HG03342 (cell line): ENCODE measurements at regions not wholly inside any gene's neighbourhood (a gene's known extent, or its start where the extent isn't known, plus 50 kb on each side); places are given as distances from the start of the nearest gene placed in this dataset.
"Not testable (repeated sequence)": the region's sequence is repeated elsewhere in the genome, so short reads cannot be mapped to it uniquely, and the experiment has no call there.

ENCODE experiments used
- ATAC-seq: cut with Tn5 transposase; IDR thresholded peaks from one replicate; pipeline ENCODE4 v1.9.1; 2021; ENCODE audit warnings: mild to moderate bottlenecking, moderate library complexity; ENCODE audit not compliant: unreplicated experiment

DNA sequence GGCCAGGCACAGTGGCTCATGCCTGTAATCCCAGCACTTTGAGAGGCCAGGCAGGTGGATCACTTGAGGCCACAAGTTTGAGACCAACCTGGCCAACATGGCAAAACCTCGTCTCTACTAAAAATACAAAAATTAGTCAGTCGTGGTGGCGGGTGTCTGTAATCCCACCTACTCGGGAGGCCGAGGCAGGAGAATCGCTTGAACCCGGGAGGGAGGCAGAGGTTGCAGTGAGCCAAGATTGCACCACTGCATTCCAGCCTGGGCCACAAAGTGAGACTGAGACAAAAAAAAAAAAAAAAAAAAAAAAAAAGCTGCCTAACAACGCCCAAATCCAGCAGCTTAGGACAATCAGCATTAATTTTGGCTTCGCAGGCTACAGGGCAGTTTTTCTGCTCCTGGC is 167.1 kb downstream of the GOSR1 start:
- ATAC-seq: not testable (repeated sequence)

DNA sequence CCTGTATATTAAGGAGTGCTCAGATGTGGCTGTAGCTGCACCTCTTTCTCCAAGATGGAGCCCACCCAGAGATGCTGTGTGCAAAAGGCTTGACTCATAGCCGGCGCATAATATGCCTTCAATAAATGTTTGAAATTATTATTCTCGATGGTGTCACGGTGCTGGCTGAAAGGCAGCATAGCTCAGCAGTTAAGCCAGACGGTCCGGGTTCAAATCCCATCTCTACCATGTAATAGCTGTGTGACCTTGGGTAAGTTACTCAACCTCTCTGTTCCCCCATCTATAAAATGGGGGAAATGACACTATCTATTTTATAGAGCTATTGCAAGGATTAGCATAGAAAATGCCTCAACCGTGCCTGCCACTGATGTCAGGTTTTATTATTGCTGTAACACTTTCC is 164.2 kb downstream of the GOSR1 start:
- ATAC-seq: not testable (repeated sequence)

DNA sequence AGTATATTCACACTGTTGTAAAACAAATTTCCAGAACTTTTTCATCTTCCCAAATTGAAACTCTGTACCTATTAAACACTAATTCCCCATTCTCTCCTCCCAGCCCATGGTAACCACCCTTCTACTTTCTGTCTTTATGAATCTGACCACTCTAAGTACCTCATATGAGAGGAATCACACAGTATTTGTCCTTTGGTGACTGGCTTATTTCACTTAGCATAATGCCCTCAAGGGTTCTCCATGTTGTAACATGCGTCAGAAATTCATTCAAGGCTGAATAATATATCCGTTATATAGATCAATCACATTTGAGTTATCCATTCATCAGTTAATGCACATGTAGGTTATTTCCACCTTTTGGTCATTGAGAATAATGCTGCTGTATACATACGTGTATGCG is 162.2 kb downstream of the GOSR1 start:
- ATAC-seq: not testable (repeated sequence)

DNA sequence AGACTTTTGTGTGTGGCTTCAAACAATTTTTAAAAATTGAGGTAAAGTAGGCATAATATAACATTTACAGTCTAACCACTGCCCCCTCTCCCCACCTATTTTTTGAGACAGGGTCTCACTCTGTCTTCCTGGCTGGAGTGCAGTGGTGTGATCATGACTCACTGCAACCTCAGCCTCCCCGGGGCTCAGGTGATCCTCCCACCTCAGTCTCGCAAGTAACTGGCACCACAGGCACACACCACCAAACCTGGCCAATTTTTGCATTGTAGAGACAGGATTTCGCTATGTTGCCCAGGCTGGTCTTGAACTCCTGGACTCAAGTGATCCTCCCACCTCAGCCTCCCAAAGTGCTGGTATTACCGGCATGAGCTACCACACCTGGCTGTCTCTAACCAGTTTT is 161.8 kb downstream of the GOSR1 start:
- not testable (repeated sequence) for ATAC-seq

DNA sequence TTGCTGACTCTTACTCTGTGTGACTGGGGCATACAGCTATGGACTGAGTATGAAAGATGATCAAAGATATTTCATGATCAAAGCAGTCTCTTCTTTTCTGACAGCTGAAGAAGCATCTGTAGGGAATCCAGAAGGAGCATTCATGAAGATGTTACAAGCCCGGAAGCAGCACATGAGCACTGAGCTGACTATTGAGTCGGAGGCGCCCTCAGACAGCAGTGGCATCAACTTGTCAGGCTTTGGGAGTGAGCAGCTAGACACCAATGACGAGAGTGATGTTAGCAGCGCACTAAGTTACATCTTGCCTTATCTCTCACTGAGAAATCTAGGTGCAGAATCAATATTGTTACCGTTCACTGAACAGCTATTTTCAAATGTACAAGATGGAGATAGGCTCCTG is 154.4 kb downstream of the GOSR1 start:
- ATAC-seq: not testable (repeated sequence)

DNA sequence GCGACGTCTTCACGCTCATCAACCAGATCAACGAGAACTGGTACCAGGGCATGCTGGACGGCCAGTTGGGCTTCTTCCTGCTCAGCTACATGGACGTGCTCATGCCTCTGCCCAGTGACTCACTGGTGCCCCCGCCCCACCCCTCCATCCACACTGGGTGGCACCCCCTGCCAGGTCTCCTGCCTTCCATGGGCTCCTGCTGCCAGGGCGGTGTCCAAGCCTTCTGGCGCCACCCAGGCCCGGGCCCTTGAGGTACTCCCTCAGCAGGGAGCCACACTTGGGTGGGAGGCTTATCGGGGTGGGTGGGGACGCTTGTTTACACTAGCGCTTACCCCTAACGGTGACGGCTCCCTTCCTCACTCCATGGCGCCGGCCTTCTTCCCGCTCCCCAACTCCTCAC is 148.2 kb downstream of the GOSR1 start:
- not testable (repeated sequence) for ATAC-seq

DNA sequence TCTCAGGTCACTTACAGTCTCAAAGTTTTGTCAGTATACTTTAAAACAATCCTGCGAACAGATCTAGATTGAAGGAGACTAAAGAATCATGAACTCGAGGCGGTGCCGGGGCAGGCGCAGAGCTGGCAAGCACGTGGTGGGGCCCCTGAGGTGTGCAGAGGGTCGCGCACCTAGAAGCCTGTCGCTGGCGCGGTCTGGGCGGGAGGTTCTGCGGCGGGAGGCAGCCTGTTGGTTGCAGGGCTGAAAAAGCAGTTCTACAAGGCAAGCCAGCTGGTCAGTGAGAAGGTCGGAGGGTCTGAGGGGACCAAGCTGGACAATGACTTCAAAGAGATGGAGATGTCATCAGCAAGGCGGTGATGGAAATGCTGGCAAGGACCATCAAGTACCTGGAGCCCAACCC is 147.0 kb downstream of the GOSR1 start:
- ATAC-seq: not testable (repeated sequence)

DNA sequence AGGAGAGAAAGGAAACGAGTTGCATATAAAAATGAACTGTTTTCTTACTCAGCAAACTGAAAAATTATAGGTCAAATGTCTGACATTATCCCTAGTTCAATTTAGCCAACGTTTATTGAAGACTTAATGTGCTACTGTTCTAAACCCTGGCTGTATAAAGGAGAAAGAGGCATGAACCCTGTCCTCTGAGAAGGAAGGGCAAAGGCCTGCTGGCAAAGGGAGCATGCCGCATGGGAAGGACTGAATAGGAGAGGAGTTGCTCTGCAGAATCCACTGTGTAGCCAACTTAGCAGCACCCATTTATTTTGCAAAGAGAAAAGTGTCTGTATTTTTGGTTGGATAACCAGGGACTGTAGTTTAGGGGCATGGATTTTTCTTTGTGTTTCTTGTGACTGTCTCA is 132.5 kb downstream of the GOSR1 start:
- not testable (repeated sequence) for ATAC-seq

DNA sequence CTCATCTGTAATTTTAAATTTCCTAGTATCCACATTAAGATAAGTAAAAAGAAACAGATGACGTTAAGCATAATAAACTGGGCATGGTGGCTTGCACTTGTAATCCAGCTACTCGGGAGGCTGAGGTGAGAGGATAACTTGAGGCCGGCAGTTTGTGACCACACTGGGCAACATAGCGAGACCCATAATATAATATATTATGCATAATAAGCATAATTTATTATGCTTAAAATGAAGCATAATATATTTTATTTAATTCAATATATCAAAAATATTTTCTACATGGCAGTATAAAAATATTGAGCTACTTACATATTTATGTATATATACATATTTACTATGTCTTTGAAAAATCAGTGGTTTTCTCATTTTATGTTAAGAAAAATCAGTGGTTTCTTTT is 128.3 kb downstream of the GOSR1 start:
- no peak for ATAC-seq

DNA sequence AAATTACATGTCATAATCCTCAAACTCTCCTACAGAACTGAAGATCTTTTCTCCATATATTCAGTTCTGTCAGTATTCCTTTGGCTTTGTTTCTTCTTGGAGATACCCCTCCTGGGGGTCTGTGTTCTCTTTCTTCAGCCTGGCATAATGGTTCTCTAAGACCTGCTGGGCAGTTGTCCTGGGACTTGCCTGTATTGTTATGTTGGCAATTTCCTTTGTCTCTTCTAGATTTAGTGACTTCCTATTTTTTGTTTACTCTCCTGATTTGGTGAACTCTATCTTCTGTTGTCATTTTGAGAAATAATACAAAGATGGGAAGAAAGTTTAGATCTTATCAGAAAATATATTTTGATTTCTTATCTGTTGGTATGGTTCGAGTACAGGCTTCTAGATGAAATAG is 127.8 kb downstream of the GOSR1 start:
- ATAC-seq: no peak

DNA sequence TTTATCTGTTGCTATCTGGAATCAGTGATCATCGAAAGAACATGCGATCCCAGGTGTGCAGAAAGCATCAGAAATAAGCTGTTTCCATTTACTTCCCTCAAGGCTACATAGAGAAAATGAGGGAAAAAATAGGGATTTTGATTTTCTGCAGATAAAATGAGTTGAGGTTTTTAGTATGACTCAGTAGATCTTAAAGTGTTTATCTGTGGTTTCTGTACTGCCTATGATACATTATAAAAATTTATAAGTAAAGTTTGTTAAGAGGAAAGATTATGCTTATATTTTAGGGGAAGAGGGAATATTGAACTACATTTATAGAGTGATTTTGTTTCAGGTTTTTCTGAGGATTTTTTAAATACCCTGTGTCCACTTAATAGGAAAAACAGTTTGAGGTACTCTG is 125.2 kb downstream of the GOSR1 start:
- not testable (repeated sequence) for ATAC-seq

DNA sequence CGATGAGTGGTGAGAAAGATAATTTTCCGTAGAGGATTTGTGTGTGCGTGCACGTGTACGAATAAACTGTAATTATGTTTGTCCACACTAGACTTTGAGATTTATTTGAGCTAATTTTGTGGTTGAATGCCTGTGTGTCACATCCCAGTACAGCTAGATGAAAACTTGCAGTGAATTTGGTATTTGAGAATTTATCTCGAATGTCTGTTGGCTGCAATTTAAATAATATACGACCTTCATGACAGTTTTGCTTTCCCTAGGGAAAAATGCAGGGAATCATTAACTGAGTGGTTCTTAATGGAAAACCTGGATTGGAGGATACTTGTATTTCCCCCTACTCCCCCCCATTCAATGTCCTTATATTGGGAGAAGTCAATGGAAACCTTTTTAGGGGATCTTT is 124.8 kb downstream of the GOSR1 start:
- not testable (repeated sequence) for ATAC-seq

DNA sequence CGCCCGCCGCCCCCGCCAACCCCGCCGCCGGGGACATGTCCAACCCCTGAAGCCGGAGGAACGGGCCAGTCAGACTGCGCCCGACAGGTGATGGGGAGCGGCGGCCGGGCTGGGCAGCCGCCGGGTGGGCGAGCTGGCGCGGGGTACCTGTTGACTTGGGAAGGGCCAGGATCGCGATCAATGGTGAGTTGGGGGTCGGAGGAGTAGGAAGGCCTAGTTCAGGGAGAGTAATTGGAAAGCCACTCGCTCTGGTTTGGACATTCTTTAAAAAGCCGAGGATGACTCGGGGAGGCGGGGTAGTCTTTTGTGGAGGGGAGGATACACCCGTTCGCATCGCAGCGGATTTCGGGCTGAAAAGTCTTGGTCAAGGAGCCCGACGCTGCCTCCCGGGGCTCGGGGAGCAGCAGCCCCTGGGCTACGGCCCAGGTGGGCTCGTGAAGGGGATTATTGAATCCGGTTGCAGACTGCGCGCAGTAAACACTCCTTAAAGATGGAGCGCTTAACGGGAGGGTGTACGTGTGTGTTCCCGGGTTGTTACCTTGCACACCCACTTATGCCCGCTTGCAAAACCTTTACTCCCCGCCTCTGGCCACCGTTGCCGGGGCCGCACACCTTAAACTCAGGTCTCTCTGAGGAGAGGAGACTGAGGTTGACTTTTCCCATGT is 123.8 kb downstream of the GOSR1 start:
- ATAC-seq: peak; percentile 14

DNA sequence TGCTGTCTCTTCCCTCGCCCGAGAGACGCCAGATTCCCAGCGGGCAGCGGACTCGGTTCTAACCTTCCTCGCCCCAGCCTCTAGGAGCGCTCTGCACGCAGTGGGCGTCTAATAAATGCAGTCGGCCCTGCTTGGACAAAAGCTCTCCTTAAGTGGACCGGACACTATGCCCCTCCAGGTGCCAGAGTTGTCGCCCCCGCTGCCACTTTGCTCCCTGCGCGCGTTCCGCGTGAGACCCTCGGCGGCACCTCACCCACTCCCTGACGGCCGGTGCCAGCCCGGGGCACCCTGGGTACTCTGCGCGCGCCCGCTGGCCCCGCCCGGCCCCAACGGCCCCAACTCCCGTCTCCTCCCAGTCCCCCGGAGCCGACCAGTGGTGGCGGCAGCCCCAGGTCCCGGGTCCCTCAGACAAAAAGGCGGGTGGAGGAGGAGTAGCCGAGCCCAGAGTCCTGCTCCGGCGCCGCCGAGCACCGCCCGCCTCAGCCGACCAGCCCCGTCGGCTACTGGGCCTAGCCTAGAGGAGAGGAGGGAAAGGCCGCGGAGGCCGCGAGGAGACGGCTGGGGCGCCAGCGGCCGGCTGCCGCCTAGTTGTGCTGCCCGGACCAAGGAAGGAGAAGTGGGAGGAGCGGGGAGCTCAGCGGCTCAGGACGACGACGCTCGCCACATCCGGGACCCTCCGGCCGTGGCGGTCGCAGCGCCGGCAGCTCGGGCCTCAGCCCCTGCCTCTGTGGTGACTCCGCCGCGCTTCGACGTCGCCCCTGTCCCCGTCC is 123.0 kb downstream of the GOSR1 start:
- peak; percentile 70 for ATAC-seq

DNA sequence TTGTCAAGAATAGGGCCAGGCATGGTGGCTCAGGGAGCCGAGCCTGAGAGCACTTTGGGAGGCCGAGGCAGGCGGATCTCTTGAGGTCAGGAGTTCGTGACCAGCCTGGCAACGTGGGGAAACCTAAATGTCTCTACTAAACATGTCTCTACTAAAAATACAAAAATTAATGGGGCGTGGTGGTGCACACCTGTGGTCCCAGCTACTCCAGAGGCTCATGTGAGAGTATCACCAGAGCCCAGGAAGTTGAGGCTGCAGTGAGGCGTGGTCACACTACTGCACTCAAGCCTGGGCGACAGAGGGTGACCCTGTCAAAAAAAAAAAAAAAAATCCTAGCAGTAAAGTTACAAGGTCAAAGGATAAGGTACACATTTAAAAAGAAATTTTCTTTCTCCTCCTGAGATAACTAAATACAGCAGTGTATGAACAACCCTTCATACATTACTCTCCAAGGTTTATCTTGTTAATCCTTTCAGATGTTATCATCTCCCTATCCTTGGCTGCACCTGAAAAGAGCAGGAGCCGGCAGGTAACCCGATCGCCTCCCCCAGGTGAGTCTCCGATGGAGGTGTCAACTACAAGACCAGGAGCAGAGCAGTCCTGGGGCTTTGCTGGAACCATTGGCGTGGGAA is 122.3 kb downstream of the GOSR1 start:
- no peak for ATAC-seq

DNA sequence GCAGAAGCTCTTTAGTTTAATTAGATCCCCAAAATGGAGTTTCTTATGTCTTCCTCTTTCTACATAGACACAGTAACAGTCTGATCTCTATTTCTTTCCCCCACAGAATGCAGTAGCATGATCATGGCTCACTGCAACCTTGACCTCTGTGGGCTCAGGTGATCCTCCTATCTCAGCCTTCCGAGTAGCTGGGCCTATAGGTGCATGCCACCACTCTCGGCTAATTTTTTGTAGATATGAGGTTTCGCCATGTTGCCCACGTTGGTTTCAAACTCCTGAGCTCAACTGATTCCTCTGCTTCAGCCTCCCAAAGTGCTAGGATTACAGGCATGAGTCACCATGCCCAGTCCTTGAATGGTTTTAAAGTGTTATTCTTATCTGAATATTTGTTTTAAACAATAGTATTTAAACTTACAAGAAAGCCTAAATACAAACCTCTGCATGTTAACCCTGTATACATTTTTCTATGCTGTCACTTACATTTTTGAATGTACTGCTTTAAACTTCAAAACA is 120.6 kb downstream of the GOSR1 start:
- no peak for ATAC-seq

DNA sequence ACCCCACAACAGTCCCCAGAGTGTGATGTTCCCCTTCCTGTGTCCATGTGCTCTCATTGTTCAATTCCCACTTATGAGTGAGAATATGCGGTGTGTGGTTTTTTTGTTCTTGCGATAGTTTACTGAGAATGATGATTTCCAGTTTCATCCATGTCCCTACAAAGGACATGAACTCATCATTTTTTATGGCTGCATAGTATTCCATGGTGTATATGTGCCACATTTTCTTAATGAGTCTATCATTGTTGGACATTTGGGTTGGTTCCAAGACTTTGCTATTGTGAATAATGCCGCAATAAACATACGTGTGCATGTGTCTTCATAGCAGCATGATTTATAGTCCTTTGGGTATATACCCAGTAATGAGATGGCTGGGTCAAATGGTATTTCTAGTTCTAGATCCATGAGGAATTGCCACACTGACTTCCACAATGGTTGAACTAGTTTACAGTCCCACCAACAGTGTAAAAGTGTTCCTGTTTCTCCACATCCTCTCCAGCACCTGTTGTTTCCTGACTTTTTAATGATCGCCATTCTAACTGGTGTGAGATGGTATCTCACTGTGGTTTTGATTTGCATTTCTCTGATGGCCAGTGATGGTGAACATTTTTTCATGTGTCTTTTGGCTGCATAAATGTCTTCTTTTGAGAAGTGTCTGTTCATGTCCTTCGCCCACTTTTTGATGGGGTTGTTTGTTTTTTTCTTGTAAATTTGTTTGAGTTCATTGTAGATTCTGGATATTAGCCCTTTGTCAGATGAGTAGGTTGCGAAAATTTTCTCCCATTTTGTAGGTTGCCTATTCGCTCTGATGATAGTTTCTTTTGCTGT is 120.0 kb downstream of the GOSR1 start:
- ATAC-seq: not testable (repeated sequence)

DNA sequence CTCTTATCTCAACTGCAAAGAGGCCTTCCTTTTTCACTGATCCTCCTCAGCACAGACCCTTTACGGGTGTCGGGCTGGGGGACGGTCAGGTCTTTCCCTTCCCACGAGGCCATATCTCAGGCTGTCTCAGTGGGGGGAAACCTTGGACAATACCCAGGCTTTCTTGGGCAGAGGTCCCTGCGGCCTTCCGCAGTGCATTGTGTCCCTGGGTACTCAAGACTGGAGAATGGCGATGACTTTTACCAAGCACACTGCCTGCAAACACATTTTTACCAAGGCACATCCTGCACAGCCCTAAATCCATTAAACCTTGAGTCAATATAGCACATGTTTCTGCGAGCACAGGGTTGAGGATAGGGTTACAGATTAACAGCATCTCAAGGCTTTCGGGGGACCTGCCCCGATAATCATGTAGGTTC is 117.8 kb downstream of the GOSR1 start:
- not testable (repeated sequence) for ATAC-seq

DNA sequence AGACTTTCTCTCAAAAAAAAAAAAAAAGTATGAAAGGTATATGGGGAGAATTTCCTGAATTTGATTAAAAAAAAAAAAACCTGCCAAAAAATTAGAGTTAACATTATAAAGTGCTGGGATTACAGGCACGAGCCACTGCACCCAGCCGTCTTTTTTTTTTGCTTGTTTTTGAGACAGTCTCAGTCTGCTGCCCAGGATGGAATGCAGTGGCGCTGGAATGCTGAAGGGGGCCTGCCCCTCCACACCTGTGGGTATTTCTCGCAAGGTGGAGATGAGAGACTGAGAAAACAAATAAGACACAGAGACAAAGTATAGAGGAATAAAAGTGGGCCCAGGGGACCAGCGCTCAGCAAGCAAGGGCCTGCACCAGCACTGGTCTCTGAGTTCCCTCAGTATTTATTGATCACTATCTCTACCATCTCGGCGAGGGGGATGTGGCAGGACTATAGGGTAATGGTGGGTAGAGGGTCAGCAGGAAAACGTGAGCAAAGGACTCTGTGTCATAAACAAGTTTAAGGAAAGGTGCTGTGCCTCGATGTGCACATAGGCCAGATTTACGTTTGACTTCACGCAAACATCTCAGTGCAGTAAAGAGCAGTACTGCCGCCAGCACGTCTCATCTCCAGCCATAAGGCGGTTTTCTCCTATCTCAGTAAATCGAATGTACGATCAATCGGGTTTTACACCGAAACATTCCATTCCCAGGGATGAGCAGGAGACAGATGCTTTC is 117.2 kb downstream of the GOSR1 start:
- no peak for ATAC-seq

DNA sequence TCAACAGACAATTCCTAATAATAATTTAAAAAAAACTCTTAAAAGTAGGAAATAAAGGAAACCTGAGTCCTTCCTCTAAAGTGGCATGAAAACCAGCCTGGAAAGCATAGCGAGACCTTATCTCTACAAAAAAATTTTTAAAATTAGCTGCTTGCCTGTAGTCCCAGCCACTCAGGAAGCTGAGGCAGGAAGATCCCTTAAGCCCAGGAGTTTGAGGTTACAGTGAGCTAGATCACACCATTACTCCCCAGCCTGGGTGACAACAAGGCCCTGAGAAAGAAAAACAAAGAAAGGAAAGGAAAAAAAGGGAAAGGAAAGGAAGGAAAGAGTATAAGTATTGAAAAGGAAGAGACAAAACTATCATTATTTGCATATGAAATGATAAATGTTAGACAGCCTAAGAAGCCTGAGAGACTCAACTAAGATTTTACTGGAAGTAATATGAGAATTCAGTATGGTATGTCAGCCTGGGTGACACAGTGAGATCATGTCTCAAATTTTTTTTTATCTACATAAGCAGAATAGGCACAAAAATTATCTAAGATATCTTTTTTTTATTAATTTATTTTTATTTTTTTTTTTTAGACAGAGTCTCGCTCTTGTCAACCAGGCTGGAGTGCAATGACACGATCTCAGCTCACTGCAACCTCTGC is 113.0 kb downstream of the GOSR1 start:
- ATAC-seq: no peak
